ENCODE measurements at regions not wholly inside any gene's neighbourhood (a gene's known extent, or its start where the extent isn't known, plus 50 kb on each side); places are given as distances from the start of the nearest gene placed in this dataset.

DNA sequence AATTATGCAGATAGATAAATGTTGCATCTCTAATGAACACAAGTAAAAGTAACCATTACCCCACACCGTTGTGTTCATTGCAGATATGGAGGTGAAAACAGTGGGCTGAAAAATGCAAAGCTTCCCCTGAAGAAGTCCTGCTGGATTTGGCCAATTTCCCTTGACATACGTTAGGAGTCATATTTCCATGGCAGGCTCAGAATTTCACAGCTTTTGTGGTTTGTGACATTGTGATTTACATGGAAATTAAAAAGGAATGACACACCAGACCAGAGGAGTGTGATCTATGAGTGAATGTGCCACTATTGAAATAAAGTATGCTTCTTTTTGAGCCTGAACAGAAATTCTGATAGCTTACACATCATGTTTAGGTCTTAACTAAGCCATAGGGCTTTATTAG, 221.1 kb upstream of the TMTC4 start:
- no peaks in the 10 kb centered on the region for H3K4me1 ChIP-seq (ENCODE audit: insufficient read depth, low read length)
- H3K9ac ChIP-seq (ENCODE audit: insufficient read depth, low read depth, low read length), result no peak overlapping the region
- ChIA-PET CTCF (ENCODE audit: low intra/inter-chr PET ratio, low total read pairs) (no interaction called here), POLR2A (no interaction called here)
- H4K20me1 ChIP-seq (ENCODE audit: insufficient read depth, low read length), result no peaks in the 10 kb centered on the region
- H3K27me3 ChIP-seq (ENCODE audit: control insufficient read depth in 1 of 2, insufficient read depth in 2 of 2, low read length in 2 of 2), result no peaks in the 10 kb centered on the region
- no peaks in the 10 kb centered on the region for H3K36me3 ChIP-seq (replicated peaks in 1 of 2; ENCODE audit: control insufficient read depth in 1 of 2, insufficient read depth in 2 of 2, low read length in 2 of 2)
- H3K79me2 ChIP-seq (ENCODE audit: insufficient read depth, low read length), result no peaks in the 10 kb centered on the region
- intact Hi-C loops (cut with micrococcal nuclease; ENCODE audit: unreplicated experiment), result no loop called here
- H3K9me3 ChIP-seq (ENCODE audit: low read length), result no peaks in the 10 kb centered on the region
- ATAC-seq (no peak), DNase-seq (ENCODE audit: low spot score) (no peak), FAIRE-seq (no peak)
- H3K27ac ChIP-seq (ENCODE audit: extremely low read length, insufficient read depth, low read length), result no peak overlapping the region
- no peak overlapping the region for H2AFZ ChIP-seq (ENCODE audit: low read length)
- 0% methylated on average over 2 of the region's 2 CpGs for WGBS (ENCODE audit: low lambda C conversion rate)
- no peak overlapping the region for H3K4me3 ChIP-seq (replicated peaks in 1 of 3; ENCODE audit: insufficient read depth in 1 of 3, low read depth in 2 of 3, low read length in 3 of 3)
- no TSS peak for BruUV-seq (replicated peaks)
- no peak for TF ChIP-seq GATAD2A (CRISPR knock-in tag; IDR thresholded peaks at IDR 0.05)
- no peak for TF ChIP-seq JUND (CRISPR knock-in tag; IDR thresholded peaks at IDR 0.05)
- no peak for TF ChIP-seq FOXM1 (CRISPR knock-in tag; IDR thresholded peaks at IDR 0.05)
- TF ChIP-seq SALL1 (CRISPR knock-in tag; IDR thresholded peaks at IDR 0.05), result no peak
- no peak for TF ChIP-seq FOXC1 (CRISPR knock-in tag; IDR thresholded peaks at IDR 0.05; ENCODE audit: borderline replicate concordance)
- TF ChIP-seq MXD1 (CRISPR knock-in tag; IDR thresholded peaks at IDR 0.05), result no peak
- no peak for TF ChIP-seq ZNF354B (CRISPR knock-in tag; IDR thresholded peaks at IDR 0.05)
- TF ChIP-seq GTF2F1 (IDR thresholded peaks at IDR 0.05; ENCODE audit: low read length), result no peak
- no peak for TF ChIP-seq HNF1B (CRISPR knock-in tag; IDR thresholded peaks at IDR 0.05)
- no peak for TF ChIP-seq ZNF460 (CRISPR knock-in tag; IDR thresholded peaks at IDR 0.05; ENCODE audit: borderline replicate concordance)
- TF ChIP-seq ZNF543 (CRISPR knock-in tag; IDR thresholded peaks at IDR 0.05), result no peak
- TF ChIP-seq, protein P1, sequence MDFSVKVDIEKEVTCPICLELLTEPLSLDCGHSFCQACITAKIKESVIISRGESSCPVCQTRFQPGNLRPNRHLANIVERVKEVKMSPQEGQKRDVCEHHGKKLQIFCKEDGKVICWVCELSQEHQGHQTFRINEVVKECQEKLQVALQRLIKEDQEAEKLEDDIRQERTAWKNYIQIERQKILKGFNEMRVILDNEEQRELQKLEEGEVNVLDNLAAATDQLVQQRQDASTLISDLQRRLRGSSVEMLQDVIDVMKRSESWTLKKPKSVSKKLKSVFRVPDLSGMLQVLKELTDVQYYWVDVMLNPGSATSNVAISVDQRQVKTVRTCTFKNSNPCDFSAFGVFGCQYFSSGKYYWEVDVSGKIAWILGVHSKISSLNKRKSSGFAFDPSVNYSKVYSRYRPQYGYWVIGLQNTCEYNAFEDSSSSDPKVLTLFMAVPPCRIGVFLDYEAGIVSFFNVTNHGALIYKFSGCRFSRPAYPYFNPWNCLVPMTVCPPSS (IDR thresholded peaks at IDR 0.05), result no peak
- TF ChIP-seq ZNF615 (CRISPR knock-in tag; IDR thresholded peaks at IDR 0.05; ENCODE audit: borderline replicate concordance), result no peak
- TF ChIP-seq SCMH1 (CRISPR knock-in tag; IDR thresholded peaks at IDR 0.05; ENCODE audit: borderline replicate concordance), result no peak
- TF ChIP-seq ZNF616 (CRISPR knock-in tag; IDR thresholded peaks at IDR 0.05; ENCODE audit: low read depth), result no peak
- TF ChIP-seq, protein P2, sequence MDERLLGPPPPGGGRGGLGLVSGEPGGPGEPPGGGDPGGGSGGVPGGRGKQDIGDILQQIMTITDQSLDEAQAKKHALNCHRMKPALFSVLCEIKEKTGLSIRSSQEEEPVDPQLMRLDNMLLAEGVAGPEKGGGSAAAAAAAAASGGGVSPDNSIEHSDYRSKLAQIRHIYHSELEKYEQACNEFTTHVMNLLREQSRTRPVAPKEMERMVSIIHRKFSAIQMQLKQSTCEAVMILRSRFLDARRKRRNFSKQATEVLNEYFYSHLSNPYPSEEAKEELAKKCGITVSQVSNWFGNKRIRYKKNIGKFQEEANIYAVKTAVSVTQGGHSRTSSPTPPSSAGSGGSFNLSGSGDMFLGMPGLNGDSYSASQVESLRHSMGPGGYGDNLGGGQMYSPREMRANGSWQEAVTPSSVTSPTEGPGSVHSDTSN (CRISPR knock-in tag; IDR thresholded peaks at IDR 0.05), result no peak
- no peak for TF ChIP-seq CBX5 (CRISPR knock-in tag; IDR thresholded peaks at IDR 0.05; ENCODE audit: borderline replicate concordance)
- no peak for TF ChIP-seq NAIF1 (CRISPR knock-in tag; IDR thresholded peaks at IDR 0.05; ENCODE audit: borderline replicate concordance)
- H3K4me2 ChIP-seq (ENCODE audit: low read depth, low read length), result no peak overlapping the region
- in situ Hi-C loops (cut with HindIII; ENCODE audit: extremely low pct_ligation_motif_present, low pct_unique_long_range_greater_than_20kb), result no loop called here
